Fibroblast of lung (primary cell): ENCODE measurements at regions not wholly inside any gene's neighbourhood (a gene's known extent, or its start where the extent isn't known, plus 50 kb on each side); places are given as distances from the start of the nearest gene placed in this dataset.

Experiments used
- DNase-seq, 2 donors: peaks; one replicate each; pipeline versions ENCODE4 v3.0.0 to v3.0.0-alpha.2; 2010; ENCODE audit warnings: low read depth in 2 of 2
- H2AFZ ChIP-seq: 2 replicates; pipeline ENCODE4 v1.5.1; 2012; ENCODE audit warnings: low read length, control low read depth, inconsistent platforms
- H3K27ac ChIP-seq: 2 replicates; pipeline ENCODE4 v1.5.1; 2011; ENCODE audit warnings: low read length, control low read depth; ENCODE audit not compliant: insufficient read depth
- H3K27me3 ChIP-seq: 2 replicates; pipeline ENCODE4 v1.5.1; 2011; ENCODE audit warnings: mild to moderate bottlenecking, low read length; ENCODE audit not compliant: control insufficient read depth, insufficient read depth
- H3K36me3 ChIP-seq: 2 replicates; pipeline ENCODE4 v1.5.1; 2011; ENCODE audit warnings: low read length; ENCODE audit not compliant: control insufficient read depth, insufficient read depth
- H3K4me1 ChIP-seq: 2 replicates; pipeline ENCODE4 v1.5.1; 2011; ENCODE audit warnings: low read length; ENCODE audit not compliant: control insufficient read depth, insufficient read depth; ENCODE audit errors: extremely low read depth
- H3K4me2 ChIP-seq: 2 replicates; pipeline ENCODE4 v1.5.1; 2011; ENCODE audit warnings: low read length, control low read depth; ENCODE audit not compliant: insufficient read depth; ENCODE audit errors: extremely low read depth
- H3K4me3 ChIP-seq, 4 experiments: fragments of 200-600 bp in 1 of 4; sonication (generic) in 1 of 4; replicated peaks in 1 of 4; 2 replicates each; pipeline ENCODE4 v1.5.1; 2011 to 2016; ENCODE audit warnings: low read length in 4 of 4, low read depth in 3 of 4, mild to moderate bottlenecking in 3 of 4, control low read depth in 2 of 4, inconsistent platforms in 1 of 4, mixed read lengths in 1 of 4; ENCODE audit not compliant: insufficient read depth in 1 of 4; ENCODE audit errors: control extremely low read depth in 1 of 4
- H3K79me2 ChIP-seq: 2 replicates; pipeline ENCODE4 v1.5.1; 2012; ENCODE audit warnings: mild to moderate bottlenecking, low read length, inconsistent platforms; ENCODE audit not compliant: control insufficient read depth, insufficient read depth
- H3K9ac ChIP-seq: 2 replicates; pipeline ENCODE4 v1.5.1; 2011; ENCODE audit warnings: mild to moderate bottlenecking, low read length, control low read depth; ENCODE audit not compliant: insufficient read depth
- H3K9me3 ChIP-seq: 2 replicates; pipeline ENCODE4 v1.5.1; 2012; ENCODE audit warnings: low read depth, low read length; ENCODE audit not compliant: control insufficient read depth, insufficient read depth
- H4K20me1 ChIP-seq: 2 replicates; pipeline ENCODE4 v1.5.1; 2011; ENCODE audit warnings: low read length; ENCODE audit not compliant: control insufficient read depth, insufficient read depth; ENCODE audit errors: extremely low read depth
- EZH2 ChIP-seq: IDR thresholded peaks from 2 replicates; pipeline ENCODE4 v1.5.1; 2012; ENCODE audit warnings: low read length, control low read depth, mild to moderate bottlenecking; ENCODE audit errors: missing control alignments
- TF ChIP-seq, protein P1 (sequence below), 2 donors: IDR thresholded peaks in 1 of 2; conservative IDR thresholded peaks in 1 of 2; 1 replicate in 1 of 2; 2 replicates in 1 of 2; pipeline ENCODE4 v1.5.1; 2011 to 2012; ENCODE audit warnings: low read length in 2 of 2, control low read depth in 1 of 2, inconsistent platforms in 1 of 2, low read depth in 1 of 2, mild to moderate bottlenecking in 1 of 2

DNA sequence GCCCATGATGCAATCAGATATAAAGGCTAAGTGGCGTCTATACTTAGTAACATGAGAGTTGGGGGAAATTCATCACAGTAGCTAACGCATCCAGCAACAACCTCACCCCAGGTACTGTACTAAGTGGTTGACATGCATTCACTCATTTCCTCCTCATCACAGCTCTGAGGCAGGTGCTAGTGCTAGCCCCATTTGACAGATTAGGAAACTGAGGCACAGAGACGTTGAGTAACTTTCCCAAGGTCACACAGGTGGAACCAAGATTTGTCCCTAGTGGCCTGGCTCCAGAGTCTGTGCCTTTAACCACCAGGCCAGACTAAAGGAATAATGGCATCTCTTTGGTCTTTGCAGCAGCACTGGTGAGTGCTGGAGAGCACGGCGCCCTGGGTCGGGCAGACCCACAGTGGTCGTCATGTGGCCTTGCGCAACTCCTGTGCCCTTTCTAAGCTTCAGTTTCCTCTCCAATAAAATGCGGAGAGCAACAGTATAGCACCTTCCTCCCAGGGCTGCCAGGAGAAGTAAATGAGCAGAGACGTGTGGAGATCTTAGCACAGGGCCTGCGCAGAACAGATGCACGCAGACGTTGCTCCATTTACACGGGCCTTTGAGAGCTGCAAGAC is 186.4 kb downstream of the BCOR start:
- H3K79me2 ChIP-seq, result no peaks in the 10 kb centered on the region
- H3K4me1 ChIP-seq, result peaks cover 4% of the 10 kb centered on the region
- no peak overlapping the region for H3K27ac ChIP-seq
- DNase-seq, result no peak
- H2AFZ ChIP-seq, result no peak overlapping the region
- H3K9ac ChIP-seq, result no peak overlapping the region
- no peak overlapping the region for H3K4me3 ChIP-seq
- no peaks in the 10 kb centered on the region for H3K9me3 ChIP-seq
- H3K4me2 ChIP-seq, result no peak overlapping the region
- no peaks in the 10 kb centered on the region for H3K36me3 ChIP-seq
- no peaks in the 10 kb centered on the region for H4K20me1 ChIP-seq
- no peak for TF ChIP-seq EZH2
- TF ChIP-seq, protein P1, sequence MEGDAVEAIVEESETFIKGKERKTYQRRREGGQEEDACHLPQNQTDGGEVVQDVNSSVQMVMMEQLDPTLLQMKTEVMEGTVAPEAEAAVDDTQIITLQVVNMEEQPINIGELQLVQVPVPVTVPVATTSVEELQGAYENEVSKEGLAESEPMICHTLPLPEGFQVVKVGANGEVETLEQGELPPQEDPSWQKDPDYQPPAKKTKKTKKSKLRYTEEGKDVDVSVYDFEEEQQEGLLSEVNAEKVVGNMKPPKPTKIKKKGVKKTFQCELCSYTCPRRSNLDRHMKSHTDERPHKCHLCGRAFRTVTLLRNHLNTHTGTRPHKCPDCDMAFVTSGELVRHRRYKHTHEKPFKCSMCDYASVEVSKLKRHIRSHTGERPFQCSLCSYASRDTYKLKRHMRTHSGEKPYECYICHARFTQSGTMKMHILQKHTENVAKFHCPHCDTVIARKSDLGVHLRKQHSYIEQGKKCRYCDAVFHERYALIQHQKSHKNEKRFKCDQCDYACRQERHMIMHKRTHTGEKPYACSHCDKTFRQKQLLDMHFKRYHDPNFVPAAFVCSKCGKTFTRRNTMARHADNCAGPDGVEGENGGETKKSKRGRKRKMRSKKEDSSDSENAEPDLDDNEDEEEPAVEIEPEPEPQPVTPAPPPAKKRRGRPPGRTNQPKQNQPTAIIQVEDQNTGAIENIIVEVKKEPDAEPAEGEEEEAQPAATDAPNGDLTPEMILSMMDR (conservative IDR thresholded peaks at IDR 0.05 in 1 of 2, IDR thresholded peaks at IDR 0.05 in 1 of 2; ENCODE audit: low read depth in 1 of 2, low read length in 2 of 2), result no peak
- no peaks in the 10 kb centered on the region for H3K27me3 ChIP-seq

DNA sequence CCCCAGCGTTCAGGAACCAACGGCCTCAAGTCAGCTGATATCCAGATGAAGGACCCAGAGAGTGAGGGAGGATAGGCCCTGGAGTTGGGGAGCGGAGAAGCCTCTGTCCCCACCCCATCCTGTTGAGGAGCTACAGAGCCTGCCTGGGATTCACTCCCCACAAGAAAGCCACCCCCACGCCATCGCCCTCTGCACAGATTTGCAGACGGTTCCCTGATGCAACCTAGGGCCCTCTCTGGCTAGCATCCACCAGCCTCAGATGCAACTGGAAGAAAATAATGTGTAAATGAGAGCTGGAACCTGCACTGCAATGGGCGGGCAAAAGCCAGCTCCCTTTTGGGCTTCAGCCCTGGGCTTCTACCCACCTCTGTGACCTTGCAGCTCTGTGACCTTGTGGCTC is 185.6 kb downstream of the BCOR start:
- no peaks in the 10 kb centered on the region for H3K79me2 ChIP-seq
- no peaks in the 10 kb centered on the region for H3K27me3 ChIP-seq
- no peaks in the 10 kb centered on the region for H4K20me1 ChIP-seq
- H3K4me2 ChIP-seq, result no peak overlapping the region
- peaks cover 4% of the 10 kb centered on the region for H3K4me1 ChIP-seq
- no peaks in the 10 kb centered on the region for H3K36me3 ChIP-seq
- no peak overlapping the region for H3K9ac ChIP-seq
- TF ChIP-seq, protein P1 (conservative IDR thresholded peaks at IDR 0.05 in 1 of 2, IDR thresholded peaks at IDR 0.05 in 1 of 2; ENCODE audit: low read depth in 1 of 2, low read length in 2 of 2), result no peak
- no peak for TF ChIP-seq EZH2
- no peak overlapping the region for H2AFZ ChIP-seq
- H3K9me3 ChIP-seq, result no peaks in the 10 kb centered on the region
- DNase-seq, result no peak
- no peak overlapping the region for H3K4me3 ChIP-seq
- H3K27ac ChIP-seq, result no peak overlapping the region

DNA sequence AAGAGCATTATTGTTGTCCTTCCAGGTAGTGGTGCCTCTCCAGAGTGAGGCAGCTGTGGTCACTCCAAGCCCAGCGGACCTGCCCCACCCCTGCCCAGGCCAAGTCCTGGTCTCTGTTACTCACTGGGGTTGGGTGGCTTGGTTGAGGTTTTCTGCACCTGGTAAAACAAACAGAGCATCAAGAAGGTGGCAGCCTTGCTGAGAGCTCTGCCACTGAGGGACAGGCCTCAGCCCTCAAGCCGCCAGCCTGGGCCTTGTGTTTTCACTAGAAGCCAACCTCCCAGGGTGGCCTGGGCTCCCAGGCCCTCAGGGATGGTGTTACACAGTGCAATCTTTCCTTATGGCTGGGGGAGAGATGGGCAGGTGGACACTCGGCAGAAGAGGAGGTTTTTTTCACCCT is 182.7 kb downstream of the BCOR start:
- no peak overlapping the region for H3K4me2 ChIP-seq
- no peaks in the 10 kb centered on the region for H3K4me1 ChIP-seq
- H3K27me3 ChIP-seq, result peaks cover 2% of the 10 kb centered on the region
- H3K27ac ChIP-seq, result no peak overlapping the region
- H2AFZ ChIP-seq, result no peak overlapping the region
- no peaks in the 10 kb centered on the region for H3K9me3 ChIP-seq
- TF ChIP-seq, protein P1 (conservative IDR thresholded peaks at IDR 0.05 in 1 of 2, IDR thresholded peaks at IDR 0.05 in 1 of 2; ENCODE audit: low read depth in 1 of 2, low read length in 2 of 2), result no peak
- no peak for TF ChIP-seq EZH2
- no peaks in the 10 kb centered on the region for H3K36me3 ChIP-seq
- no peaks in the 10 kb centered on the region for H3K79me2 ChIP-seq
- H4K20me1 ChIP-seq, result no peaks in the 10 kb centered on the region
- no peak overlapping the region for H3K4me3 ChIP-seq
- H3K9ac ChIP-seq, result no peak overlapping the region
- no peak for DNase-seq
